RKO (cell line): ENCODE measurements at regions not wholly inside any gene's neighbourhood (a gene's known extent, or its start where the extent isn't known, plus 50 kb on each side); places are given as distances from the start of the nearest gene placed in this dataset.

Experiments used
- DNase-seq: peaks from one replicate; pipeline ENCODE4 v3.0.0-alpha.2; 2016; ENCODE audit warnings: low spot score

DNA sequence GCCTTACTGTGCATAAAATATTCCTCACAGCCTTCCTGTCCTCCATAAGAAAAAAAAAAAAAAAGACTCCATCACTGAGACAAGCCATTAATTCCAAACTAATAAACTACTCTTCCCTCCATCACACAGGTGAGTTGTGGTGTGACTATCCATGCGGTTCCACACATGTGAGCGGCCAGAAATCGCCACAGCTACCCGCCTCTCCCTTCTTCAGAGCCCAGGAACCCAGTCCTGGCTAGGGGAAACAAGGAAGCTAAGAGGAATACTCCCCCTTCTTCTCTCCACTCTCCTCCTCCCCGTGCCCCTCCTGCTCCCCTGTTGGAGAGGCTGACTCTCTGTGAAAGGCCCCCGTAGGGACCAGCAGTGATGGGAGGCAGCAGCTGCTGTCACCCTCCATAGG is 128.6 kb upstream of the ARID1B start:
- DNase-seq, result no peak

DNA sequence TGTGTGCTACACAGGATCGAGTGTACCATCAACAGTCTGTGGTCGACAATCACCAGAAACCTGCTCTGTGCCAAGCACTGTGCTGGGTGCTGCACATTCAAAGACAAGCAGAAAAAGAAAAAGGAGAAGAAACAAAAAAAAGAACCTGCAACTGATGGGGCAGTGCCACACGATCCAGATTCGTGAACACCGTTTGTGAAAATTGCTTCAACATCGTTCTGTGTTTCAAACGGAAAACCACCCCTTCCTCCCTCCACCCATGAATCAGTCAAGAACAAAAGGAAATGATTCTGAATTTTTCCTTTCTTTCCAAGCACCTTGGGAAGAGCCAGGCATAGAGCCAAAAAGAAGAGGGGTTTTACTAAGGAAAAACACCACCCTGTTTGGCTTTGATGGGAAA is 129.2 kb upstream of the ARID1B start:
- no peak for DNase-seq

DNA sequence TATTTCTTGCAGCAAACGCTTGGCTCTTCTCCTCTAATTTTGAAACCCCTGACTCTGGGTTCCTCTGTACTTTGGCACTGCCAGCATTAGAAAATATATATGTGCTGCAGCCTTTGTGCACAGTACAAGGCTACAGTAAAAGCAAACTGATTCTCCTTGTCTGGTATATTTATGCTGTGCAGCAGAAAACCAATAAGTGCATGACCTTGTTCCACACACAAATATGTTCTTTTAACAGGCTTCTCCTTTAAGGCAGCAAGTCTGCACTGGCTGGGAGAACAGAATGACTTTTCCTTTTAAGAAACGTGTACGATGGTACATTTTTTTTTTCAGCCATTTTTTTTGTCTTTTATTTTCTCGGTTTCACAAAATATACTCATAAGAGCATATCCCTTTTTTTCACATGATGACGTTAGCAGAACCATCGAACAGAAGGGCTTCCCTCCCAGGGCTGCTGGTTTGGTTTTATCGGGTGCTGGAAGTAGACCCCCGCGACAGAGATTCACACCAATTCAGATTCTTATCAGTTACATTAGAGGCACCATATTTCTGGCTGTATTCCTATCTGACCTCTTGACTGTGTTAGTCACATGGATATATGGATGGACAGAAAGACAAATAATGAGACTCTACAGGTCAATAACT is 129.9 kb upstream of the ARID1B start:
- DNase-seq, result no peak

DNA sequence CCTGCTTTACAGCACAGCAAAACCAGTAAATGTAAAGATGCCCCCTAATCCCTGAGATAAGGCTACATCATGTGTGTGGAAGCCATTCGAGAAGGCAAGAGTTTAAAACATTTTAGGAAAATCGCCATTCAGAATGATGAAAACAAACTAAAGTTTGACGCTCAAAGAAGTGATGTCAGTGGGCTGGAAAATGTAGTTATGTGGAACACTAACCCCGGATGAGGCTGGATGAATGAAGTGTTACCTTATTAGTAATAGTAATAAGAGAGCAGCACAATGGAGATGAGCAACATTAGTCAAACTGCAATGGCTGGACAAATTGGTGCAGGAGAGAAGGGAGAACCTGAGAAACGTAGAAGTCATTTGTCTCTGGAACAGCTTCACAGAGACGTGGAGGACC is 130.7 kb upstream of the ARID1B start:
- DNase-seq, result no peak

DNA sequence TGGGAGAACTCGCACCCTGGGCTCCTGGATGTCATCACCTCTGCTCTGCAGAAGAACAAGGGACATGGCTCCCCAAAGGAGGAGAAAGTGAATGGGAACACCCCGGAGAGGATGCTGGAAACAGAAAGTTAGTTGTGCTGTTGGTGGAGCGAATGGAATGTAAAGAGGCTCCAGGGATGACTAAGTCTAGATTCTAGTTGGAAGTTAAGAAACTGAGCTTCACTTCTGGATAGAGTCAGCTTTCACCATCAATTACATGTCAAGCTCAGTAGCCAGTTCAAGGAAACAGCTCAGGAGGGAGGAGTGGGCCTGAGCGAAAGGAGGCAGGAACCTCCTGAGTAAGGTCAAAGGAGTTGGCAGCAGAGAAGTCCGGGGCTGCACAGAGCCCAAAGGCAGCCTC is 132.1 kb upstream of the ARID1B start:
- DNase-seq, result no peak

DNA sequence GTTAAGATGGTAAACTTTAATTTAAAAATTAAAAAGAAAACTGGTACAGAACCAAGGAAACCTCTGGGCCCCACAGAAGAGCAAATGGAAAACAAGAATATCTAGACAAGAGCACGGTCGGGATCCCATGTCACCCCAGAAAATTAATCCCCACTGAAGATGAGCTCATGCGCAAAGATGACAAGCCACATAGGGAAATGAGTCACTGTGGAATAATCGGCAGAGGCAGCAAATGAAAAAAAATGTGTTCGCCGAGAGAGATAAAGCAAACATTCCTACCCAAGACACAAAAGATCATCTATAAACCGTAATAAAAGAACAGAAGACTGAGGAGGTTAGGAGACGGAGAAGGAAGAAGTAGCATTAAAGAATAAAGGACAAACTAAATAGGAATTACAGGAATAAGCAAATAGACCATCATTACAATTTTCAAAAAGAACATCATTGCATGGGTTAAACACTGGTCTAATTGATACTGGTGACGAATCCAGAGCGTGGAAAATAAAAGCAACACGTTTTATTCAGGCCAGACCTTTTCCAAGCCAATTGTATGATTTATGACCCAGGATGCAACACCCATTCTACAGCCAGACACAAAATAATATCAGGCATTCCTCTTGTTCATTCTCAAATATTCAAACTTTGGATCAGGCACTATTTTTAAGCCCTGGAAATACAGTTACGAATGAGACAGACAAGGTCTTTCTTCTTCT is 138.0 kb upstream of the ARID1B start:
- DNase-seq, result no peak

DNA sequence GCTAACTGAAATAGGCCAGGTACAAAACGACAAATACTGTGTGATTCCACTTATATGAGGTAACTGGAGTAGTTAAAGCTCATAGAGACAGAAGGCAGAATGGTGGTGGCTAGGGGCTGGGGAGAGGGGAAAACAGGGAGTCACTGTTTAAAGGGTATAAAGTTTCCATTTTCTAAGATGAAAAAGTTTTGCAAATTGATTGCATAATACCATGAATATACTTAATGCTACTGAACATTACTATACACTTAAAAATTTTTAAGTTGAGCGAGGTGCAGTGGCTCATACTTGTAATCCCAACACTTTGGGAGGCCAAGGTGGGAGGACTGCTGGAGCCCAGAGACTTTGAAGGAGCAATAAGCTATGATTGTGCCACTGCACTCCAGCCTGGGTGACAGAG is 138.6 kb upstream of the ARID1B start:
- DNase-seq, result no peak

DNA sequence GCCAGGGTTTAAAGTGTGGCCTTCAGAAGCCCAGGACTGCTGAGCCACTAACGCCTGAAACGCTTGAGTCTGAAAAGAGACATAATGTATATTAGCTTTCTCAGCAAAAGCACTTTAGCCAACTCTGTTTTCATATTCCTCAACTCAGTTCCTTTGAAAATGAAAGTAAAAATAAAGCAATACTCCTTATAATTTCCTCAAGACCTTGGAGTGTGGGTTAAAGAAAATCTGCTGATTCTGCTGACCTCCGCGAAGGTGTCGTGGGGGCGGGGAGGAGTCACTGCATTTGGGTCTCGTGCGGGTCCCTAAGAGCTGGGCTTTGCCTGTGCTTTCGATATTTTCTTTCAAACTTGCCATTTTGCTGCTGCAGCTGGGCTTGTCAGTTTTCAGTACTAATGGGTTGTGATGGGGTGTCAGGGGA is 142.2 kb upstream of the ARID1B start:
- no peak for DNase-seq

DNA sequence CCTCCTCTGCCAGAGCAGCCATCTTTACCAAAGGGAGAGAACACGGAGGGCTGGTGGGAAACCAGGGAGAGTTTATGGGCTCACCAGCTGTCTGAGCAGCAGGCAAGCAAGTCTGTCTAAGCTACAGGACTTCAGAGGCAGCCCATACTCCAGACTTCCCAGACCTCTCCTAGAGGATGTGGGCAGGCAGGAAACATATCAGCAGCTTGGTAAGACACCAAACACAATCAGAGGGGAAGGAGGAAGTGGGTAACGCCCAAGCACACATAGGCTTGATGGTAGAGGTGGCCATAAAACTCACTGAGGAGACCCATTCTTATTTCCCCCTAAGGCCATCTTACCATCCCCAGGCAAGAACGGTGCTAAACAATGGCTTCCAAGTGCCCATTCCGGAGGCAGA is 143.1 kb upstream of the ARID1B start:
- DNase-seq, result no peak

DNA sequence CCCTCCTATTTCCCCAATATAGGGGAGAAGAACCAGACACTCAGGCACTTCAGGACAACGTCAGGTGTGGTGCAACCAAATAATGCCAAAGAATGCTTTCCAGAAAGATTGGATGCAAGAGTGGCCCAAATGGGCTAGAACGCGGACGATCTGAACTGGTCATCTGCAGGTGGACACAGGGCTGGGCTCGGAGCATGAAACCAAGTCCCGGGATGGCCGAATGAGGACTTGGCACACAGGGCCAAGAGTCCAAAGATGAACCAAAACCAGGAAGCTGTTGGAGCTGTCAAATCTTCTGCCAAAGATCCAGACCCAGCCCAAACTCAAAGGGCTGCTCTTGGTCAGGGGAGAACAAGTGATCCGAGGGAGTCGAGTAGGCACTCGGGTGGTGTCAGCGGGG is 143.9 kb upstream of the ARID1B start:
- no peak for DNase-seq

DNA sequence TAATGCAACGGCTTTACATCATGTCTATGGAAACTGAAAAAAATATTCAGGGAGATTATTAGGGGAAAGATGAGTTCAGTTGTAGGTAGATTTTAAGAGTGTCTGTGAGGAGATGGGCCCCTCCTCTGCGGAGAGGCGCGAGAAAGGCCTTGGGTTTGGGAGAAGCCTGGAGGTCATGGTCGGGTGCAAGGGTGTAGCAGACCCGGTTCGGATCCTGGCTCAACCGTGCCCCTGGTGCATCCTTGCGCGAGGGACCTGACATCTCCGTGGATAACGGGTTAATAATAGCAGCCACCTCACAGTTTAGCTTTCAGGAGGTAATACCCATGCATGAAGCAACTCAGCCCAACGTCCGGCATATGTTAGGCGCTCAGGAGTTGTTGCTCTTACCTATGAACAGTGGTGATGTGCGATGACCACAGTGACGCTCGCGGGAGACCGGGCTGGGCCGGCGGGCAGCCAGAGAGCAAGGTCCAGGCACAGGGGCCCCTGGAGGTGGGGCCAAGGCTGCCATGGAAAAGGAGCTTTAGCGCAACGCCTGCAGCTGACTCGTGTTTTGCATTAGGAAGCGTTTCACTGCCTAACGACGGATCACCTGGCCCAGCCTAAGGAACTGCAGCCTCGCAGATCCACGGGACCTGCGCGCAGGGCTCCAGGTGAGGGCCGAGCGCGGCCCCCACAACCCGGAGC is 146.4 kb upstream of the ARID1B start:
- no peak for DNase-seq

DNA sequence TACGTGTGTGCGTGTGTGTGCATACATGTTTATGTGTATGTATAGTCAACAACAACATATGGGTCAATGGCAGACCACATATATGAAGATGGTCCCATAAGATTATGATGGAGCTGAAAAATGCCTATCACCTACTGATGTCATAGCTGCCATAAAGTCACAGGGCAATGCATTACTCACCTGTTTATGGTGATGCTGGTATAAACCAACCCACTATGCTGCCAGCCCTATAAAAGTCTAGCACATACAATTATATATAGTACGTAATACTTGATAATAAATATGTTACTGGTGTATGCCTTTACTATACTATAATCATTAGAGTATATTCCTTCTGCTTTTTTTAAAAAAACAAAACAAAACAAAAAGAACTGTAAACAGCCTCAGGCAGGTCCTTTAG is 148.4 kb upstream of the ARID1B start:
- no peak for DNase-seq

DNA sequence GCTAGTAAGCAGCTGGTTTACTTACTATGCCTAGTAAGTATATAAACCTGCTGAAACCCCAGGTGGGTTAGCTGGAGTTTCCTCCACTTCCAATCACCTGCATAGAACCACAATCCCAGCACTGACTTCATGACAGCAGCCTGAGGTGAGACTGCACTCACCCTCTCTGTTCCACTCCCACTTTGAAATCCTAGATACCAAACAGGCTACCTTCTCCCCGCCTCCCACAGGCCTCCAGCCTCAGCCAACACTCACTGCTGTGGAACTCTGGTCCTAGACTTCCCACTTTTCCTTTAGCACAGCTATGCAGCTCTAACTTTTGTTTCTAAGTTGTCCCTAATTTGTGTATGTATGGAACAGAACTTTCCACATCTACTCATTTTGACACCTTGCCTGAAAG is 149.7 kb upstream of the ARID1B start:
- DNase-seq, result no peak

DNA sequence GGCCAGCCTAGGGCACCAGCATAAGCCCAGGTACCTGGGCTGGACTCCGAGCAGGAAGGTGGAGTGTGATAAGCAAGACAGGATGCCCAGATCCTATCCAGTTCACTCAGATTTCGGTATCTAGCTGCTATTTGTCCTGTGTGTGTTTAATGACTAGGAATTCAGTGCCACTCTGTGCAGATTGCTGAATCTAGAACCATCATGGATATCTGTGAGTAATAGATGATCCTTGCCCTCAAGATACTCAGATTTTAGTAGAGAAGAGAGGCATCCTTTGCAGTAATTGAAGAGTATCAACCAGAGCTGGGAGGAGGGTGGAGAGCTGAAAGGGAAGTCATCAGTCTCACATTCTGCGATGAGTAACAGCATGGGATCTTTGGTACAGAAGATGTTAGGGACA is 155.0 kb upstream of the ARID1B start:
- DNase-seq, result no peak

DNA sequence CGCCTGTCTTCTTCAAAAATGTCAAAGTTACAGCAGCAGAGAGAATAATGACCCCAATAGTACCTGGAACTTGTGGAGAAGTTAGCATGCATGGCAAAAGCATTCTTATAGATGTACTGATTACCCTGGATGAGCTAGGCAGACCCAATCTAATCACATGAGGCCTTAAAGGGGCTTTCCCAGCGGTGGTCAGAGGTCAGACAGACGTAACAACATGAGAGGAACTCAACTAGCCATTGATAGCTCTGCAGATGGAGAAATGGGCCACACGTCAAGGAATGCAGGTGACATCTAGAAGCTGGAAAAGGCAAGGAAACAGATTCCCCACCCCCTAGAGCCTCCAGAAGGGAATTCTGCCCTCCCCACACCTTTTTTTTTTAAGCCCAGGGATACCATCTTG is 156.8 kb upstream of the ARID1B start:
- no peak for DNase-seq

DNA sequence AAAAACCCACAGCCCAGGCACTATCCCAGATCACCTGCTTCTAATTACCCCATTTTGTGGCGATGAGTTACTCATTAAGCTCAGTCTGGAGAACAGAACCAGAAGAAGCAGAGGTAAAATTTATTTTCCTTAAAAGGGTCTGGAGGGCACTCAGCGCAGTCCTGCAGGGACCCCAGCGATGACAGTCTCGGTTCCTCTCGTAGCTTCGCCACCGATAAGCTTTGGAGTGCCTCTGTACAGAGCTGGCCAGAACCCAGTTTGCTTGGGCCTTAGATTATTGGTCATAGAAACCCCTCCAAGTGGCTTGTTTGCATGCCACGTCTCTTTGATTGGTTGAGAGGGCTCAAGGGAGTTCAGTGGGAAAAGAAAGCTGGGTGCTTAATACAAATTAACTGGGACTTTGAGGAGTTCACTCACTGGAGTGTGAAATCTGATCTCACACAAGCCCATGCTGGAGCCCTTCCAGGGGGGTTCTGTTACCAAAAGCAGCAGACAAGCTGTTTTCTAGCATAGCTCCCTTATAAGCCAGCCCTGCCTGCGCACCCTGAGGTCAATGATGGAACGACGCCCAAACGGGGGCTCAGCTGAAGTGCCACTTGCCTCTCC is 158.5 kb upstream of the ARID1B start:
- DNase-seq, result no peak

DNA sequence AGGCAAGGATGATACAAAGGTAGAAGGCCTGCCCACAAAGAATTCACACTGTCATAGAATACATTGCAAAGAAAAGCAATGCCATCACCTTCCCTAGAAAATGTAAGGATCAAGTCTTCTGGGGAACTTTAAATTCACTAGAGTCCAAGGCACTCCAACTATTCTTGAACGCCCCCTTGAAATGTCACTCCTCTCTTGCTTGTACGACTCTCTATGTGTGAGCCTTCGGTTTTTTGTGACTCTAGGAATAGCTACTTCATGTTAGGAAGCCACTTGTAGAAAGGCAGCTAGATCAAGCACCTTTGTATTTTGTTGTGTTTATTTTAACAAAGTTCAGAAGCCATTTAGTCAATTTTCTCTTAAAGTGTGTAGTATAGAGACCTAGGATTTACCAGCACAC is 159.2 kb upstream of the ARID1B start:
- no peak for DNase-seq

DNA sequence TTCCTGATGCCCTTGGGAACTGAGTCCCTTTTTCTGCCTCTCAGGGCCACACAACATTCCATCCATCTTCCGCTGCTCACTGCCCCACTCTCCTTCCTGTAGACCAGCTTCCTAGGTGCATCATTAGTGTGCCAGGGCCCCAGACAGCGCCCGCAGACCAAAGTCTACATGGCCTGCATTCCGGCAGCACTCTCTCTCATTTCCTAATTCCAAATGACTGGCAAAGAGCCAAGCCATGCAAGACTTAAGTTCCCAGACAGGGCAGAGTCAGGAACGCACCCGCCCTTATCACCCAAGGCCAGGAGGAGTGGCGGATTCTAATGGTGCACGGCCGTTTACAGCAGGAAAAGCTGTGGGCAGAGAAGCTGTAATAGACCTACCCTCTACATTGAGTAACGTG is 159.8 kb upstream of the ARID1B start:
- no peak for DNase-seq

DNA sequence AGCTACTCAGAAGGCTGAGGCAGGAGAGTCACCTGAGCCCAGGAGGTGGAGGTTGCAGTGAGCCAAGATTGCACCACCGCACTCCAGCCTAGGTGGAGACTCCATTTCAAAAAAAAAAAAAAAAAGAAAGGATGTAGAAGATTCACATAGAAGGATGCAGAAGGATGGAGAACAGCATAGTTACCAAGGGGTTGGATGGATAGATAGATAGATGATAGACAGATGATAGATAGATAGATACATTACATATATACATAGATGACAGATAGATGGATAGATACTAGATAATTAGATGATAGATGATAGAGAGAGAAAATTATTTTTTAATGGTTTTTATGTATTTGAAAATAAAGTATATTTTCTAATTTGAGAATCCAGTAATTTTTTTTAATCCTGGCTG is 160.7 kb upstream of the ARID1B start:
- no peak for DNase-seq

DNA sequence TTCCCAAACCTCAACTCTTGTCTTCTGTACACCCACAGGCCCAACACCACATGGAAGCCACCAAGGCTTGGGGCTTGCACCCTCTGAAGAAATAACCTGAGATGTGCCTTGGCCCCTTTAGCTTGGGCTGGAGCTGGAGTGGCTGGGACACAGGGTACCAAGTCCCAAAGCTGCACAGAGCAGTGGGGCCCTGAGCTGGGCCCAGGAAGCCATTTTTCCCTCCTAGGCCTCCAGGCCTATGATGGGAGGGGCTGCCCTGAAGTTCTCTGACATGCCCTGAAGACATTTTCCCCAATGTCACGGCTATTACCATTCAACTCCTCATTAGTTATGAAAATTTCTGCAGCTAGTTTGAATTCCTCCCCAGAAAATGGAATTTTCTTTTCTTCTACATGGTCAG is 163.2 kb upstream of the ARID1B start:
- DNase-seq, result no peak

DNA sequence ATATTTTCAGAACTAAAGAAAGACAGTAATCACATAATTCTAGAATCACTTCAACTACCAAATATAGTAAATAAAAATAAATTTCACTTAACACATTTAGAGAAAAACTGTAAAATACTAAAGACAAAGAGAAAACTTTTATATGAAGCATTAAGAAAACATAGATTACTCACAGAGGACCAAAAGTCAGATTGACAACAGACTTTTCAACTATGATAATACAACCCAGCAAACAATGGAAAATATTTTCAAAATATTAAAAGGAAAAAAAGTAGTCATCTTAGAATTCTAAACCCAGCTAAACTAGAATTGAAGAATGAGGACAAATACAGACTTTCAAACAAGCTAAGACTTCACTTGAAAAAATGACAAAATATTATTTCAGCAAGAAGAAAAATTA is 164.8 kb upstream of the ARID1B start:
- no peak for DNase-seq

DNA sequence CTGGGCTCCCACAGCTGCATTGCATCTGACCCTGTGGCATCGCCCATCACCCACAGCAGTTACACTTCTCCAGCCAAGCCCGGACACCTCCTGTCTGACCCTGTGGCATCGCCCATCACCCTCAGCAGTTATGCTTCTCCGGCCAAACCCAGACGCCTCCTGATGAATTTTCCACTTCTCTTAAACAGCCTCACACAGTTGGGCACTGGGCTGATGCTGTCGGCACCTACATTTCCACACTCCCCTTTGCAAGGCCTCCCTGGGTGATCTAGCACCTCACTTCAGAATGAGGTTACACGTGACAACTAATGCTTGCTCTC is 175.2 kb upstream of the ARID1B start:
- no peak for DNase-seq
